ENCODE measurements at regions not wholly inside any gene's neighbourhood (a gene's known extent, or its start where the extent isn't known, plus 50 kb on each side); places are given as distances from the start of the nearest gene placed in this dataset.
"Not testable (repeated sequence)": the region's sequence is repeated elsewhere in the genome, so short reads cannot be mapped to it uniquely, and the experiment has no call there.

GRCh38 chrX:1880884-1881817, 266.3 kb downstream of the ASMT start:
- H4K5ac ChIP-seq (ENCODE audit: insufficient read length, low read depth, low read length); H4K8ac ChIP-seq (ENCODE audit: extremely low read depth, insufficient read depth, low read length); H2AK5ac ChIP-seq (ENCODE audit: low read depth, low read length); POLR2A ChIA-PET (ENCODE audit: partially characterized antibody); CTCF ChIA-PET (ENCODE audit: partially characterized antibody); H3K14ac ChIP-seq (ENCODE audit: insufficient read length); H2BK12ac ChIP-seq (ENCODE audit: low read depth, low read length); H3K4me1 ChIP-seq (replicated peaks in 1 of 4; ENCODE audit: control insufficient read depth in 3 of 4, insufficient read depth in 4 of 4, low read length in 3 of 4); FAIRE-seq; H3K18ac ChIP-seq (ENCODE audit: extremely low read depth, low read length); H3K4ac ChIP-seq (replicated peaks; ENCODE audit: insufficient read length, low read depth, low read length); H3K36me3 ChIP-seq (ENCODE audit: control insufficient read depth in 2 of 4, insufficient read depth in 4 of 4, low read length in 3 of 4); H3K9ac ChIP-seq (replicated peaks in 1 of 4; ENCODE audit: extremely low read depth in 1 of 4, low read depth in 3 of 4, low read length in 3 of 4); H2BK120ac ChIP-seq (replicated peaks; ENCODE audit: low read depth, low read length); H2BK20ac ChIP-seq (ENCODE audit: low read length); H3K79me1 ChIP-seq (ENCODE audit: low read depth, low read length); H3K9me3 ChIP-seq (ENCODE audit: insufficient read depth in 2 of 2, low read depth in 1 of 2, low read length in 1 of 2); DNase-seq (ENCODE audit: low read depth in 1 of 2, low spot score in 2 of 2); H3K79me2 ChIP-seq (ENCODE audit: control insufficient read depth in 1 of 2, insufficient read depth in 2 of 2, low read length in 2 of 2); H2AFZ ChIP-seq (ENCODE audit: low read length); H2BK15ac ChIP-seq (ENCODE audit: low read length); H3K4me2 ChIP-seq (ENCODE audit: insufficient read depth in 1 of 2, low read depth in 2 of 2, low read length in 2 of 2); H3K23ac ChIP-seq (ENCODE audit: insufficient read length); H3K56ac ChIP-seq (replicated peaks; ENCODE audit: insufficient read length, low read depth, low read length); H4K91ac ChIP-seq (replicated peaks; ENCODE audit: insufficient read length, low read length); H3K27ac ChIP-seq (ENCODE audit: low read depth, low read length); H2BK5ac ChIP-seq (ENCODE audit: low read depth, low read length); H3K23me2 ChIP-seq (ENCODE audit: low read depth, low read length); H3K4me3 ChIP-seq (ENCODE audit: extremely low read depth in 1 of 4, insufficient read depth in 2 of 4, low read depth in 3 of 4, low read length in 4 of 4); H4K20me1 ChIP-seq (replicated peaks in 1 of 2; ENCODE audit: control insufficient read depth in 1 of 2, insufficient read depth in 2 of 2, low read length in 2 of 2); H3K27me3 ChIP-seq (replicated peaks in 1 of 4; ENCODE audit: control insufficient read depth in 3 of 4, extremely low read depth in 1 of 4, insufficient read depth in 3 of 4, low read length in 3 of 4): not testable (repeated sequence)
- 64 to 81% methylated on average over 2 to 9 of the region's 10 CpGs for WGBS, 2 experiments (ENCODE audit: extremely low coverage in 1 of 2, insufficient coverage in 1 of 2, insufficient read length in 1 of 2, insufficient replicate concordance in 2 of 2, low coverage in 1 of 2, low lambda C conversion rate in 2 of 2, missing lambda C conversion rate in 1 of 2)

All from H1 (cell line).